Left ventricle myocardium inferior (tissue), 1 donor: ENCODE measurements at regions not wholly inside any gene's neighbourhood (a gene's known extent, or its start where the extent isn't known, plus 50 kb on each side); places are given as distances from the start of the nearest gene placed in this dataset.
A peak's percentile ranks its signal among the peaks of the same experiment; 100 is the strongest.
"Not testable (repeated sequence)": the region's sequence is repeated elsewhere in the genome, so short reads cannot be mapped to it uniquely, and the experiment has no call there.

Experiments
- DNase-seq: peaks from one replicate; pipeline ENCODE4 v3.0.0-alpha.2; 2020
- H3K27ac ChIP-seq: fragments of 200-600 bp; replicated peaks from 2 replicates; pipeline ENCODE4 v1.8.0; 2021
- H3K27me3 ChIP-seq: fragments of 200-600 bp; 2 replicates; pipeline ENCODE4 v1.8.0; 2021; ENCODE audit warnings: low read depth
- H3K36me3 ChIP-seq: fragments of 200-600 bp; 2 replicates; pipeline ENCODE4 v1.8.0; 2021
- H3K4me1 ChIP-seq: fragments of 200-600 bp; 2 replicates; pipeline ENCODE4 v1.8.0; 2021
- H3K4me3 ChIP-seq: fragments of 200-600 bp; 2 replicates; pipeline ENCODE4 v1.8.0; 2021; ENCODE audit warnings: mild to moderate bottlenecking, moderate library complexity
- H3K9me3 ChIP-seq: fragments of 200-600 bp; replicated peaks from 2 replicates; pipeline ENCODE4 v1.8.0; 2021
- intact Hi-C: fragments of 100-400 bp; cut with micrococcal nuclease; formaldehyde crosslinking; loops from one replicate; pipeline ENCODE4 v1.11.0; 2022
- TF ChIP-seq, protein P1 (sequence below): fragments of 200-600 bp; IDR thresholded peaks from 2 replicates; pipeline ENCODE4 v1.8.0; 2021; ENCODE audit warnings: antibody characterized with exemption, mild to moderate bottlenecking, borderline replicate concordance
- donor health status: DM: no; HTN: yes; CAD: no; lungs with severe emphysema.

DNA sequence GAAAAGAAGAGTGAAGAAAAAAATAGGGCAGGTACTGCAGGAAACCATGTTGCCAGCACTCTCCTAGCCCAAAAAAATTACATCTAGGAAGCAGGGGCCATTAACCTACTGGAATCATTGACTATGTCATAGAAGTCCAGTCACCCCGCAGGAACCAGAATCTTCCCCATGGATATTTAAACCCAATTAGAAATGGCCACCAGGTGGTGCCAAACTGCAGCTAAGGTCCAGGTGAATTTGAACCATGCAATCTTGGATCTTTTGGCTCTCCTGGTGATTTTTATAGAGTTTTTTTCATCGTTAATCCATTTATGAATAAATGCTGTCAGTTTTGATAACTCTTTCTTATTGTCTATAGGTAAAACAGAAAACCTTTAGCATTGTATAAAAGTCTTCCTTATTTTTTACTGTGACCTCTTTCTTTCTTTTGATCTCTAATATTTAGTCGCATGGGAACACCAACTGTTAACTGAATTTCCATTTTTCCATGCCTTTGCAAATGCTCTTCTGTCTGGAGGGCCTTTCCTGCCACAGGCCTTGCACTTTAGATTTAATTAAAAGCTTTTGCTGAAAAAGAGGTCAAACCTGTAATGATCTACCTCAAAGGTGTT is 147.5 kb upstream of the FGF10 start:
- H3K36me3 ChIP-seq: no peaks in the 10 kb centered on the region
- no peaks in the 10 kb centered on the region for H3K4me1 ChIP-seq
- TF ChIP-seq, protein P1, sequence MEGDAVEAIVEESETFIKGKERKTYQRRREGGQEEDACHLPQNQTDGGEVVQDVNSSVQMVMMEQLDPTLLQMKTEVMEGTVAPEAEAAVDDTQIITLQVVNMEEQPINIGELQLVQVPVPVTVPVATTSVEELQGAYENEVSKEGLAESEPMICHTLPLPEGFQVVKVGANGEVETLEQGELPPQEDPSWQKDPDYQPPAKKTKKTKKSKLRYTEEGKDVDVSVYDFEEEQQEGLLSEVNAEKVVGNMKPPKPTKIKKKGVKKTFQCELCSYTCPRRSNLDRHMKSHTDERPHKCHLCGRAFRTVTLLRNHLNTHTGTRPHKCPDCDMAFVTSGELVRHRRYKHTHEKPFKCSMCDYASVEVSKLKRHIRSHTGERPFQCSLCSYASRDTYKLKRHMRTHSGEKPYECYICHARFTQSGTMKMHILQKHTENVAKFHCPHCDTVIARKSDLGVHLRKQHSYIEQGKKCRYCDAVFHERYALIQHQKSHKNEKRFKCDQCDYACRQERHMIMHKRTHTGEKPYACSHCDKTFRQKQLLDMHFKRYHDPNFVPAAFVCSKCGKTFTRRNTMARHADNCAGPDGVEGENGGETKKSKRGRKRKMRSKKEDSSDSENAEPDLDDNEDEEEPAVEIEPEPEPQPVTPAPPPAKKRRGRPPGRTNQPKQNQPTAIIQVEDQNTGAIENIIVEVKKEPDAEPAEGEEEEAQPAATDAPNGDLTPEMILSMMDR: peak; percentile 74
- no peak overlapping the region for H3K4me3 ChIP-seq
- no peaks in the 10 kb centered on the region for H3K9me3 ChIP-seq
- no peak for DNase-seq
- intact Hi-C loops: loop anchor here (5.0 kb wide), 1 partner anchor 236 kb away; no protein-coding TSS in a partner anchor
- no peak overlapping the region for H3K27ac ChIP-seq
- H3K27me3 ChIP-seq: no peaks in the 10 kb centered on the region

GRCh38 chr5:44535621-44536020 is 146.4 kb upstream of the FGF10 start:
- no peaks in the 10 kb centered on the region for H3K9me3 ChIP-seq
- intact Hi-C loops: loop anchor here (5.0 kb wide), 1 partner anchor 237 kb away; no protein-coding TSS in a partner anchor
- TF ChIP-seq, protein P1: no peak
- DNase-seq: no peak
- no peaks in the 10 kb centered on the region for H3K27me3 ChIP-seq
- H3K4me3 ChIP-seq: no peak overlapping the region
- no peaks in the 10 kb centered on the region for H3K4me1 ChIP-seq
- no peaks in the 10 kb centered on the region for H3K36me3 ChIP-seq
- no peak overlapping the region for H3K27ac ChIP-seq

DNA sequence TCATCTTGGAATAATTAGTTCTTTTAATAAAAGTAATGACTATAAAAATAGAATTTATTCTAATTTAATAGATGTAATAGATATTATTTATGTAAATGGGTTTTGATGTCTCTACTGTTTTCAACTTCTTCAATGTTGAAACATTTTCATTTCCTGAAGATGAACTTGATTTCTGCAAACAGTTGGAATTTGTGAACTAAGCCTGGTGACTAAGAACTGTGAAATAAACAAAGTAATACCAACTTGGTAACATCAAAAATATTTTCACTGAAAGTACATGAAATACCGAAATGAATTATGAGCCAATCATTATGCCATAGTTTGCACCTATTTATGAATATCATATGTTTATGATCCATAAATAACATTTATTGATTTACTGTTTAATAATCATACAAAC is 143.8 kb upstream of the FGF10 start:
- TF ChIP-seq, protein P1: no peak
- Histone ChIP-seq H3K4me3 (no peak overlapping the region), H3K4me1 (no peaks in the 10 kb centered on the region), H3K27me3 (no peaks in the 10 kb centered on the region), H3K9me3 (no peaks in the 10 kb centered on the region), H3K27ac (no peak overlapping the region), H3K36me3 (no peaks in the 10 kb centered on the region)
- intact Hi-C loops: no loop called here
- DNase-seq: no peak

GRCh38 chr5:44531756-44532155 is 142.5 kb upstream of the FGF10 start:
- H3K9me3 ChIP-seq, DNase-seq, H3K27ac ChIP-seq, H3K4me3 ChIP-seq, H3K4me1 ChIP-seq, H3K27me3 ChIP-seq, H3K36me3 ChIP-seq, intact Hi-C loops: not testable (repeated sequence)

- H3K9me3 ChIP-seq, DNase-seq, H3K36me3 ChIP-seq, H3K4me3 ChIP-seq, intact Hi-C loops, H3K4me1 ChIP-seq, H3K27ac ChIP-seq, H3K27me3 ChIP-seq: not testable (repeated sequence)
Observed at GRCh38 chr5:44530783-44531182, 141.6 kb upstream of the FGF10 start.

GRCh38 chr5:44511596-44511995 is 122.4 kb upstream of the FGF10 start:
- no peaks in the 10 kb centered on the region for H3K4me1 ChIP-seq
- intact Hi-C loops: no loop called here
- TF ChIP-seq, protein P1: no peak
- H3K27ac ChIP-seq: no peak overlapping the region
- no peaks in the 10 kb centered on the region for H3K36me3 ChIP-seq
- H3K27me3 ChIP-seq: no peaks in the 10 kb centered on the region
- H3K9me3 ChIP-seq: no peaks in the 10 kb centered on the region
- DNase-seq: no peak
- H3K4me3 ChIP-seq: no peak overlapping the region
